Muscle layer of colon (tissue), 2 donors: ENCODE measurements at regions not wholly inside any gene's neighbourhood (a gene's known extent, or its start where the extent isn't known, plus 50 kb on each side); places are given as distances from the start of the nearest gene placed in this dataset.
A peak's percentile ranks its signal among the peaks of the same experiment; 100 is the strongest.

Source experiments
- H3K27ac ChIP-seq: one replicate; pipeline ENCODE4 v1.7.0; 2013; ENCODE audit warnings: low read depth, mild to moderate bottlenecking, low read length, moderate library complexity
- H3K27me3 ChIP-seq, 2 donors: one replicate each; pipeline ENCODE4 v1.7.0; 2013; ENCODE audit warnings: low read length in 2 of 2, mild to moderate bottlenecking in 2 of 2; ENCODE audit not compliant: insufficient read depth in 2 of 2, control insufficient read depth in 1 of 2
- H3K36me3 ChIP-seq: one replicate; pipeline ENCODE4 v1.7.0; 2013; ENCODE audit warnings: mild to moderate bottlenecking, low read length; ENCODE audit not compliant: insufficient read depth
- H3K4me1 ChIP-seq: one replicate; pipeline ENCODE4 v1.7.0; 2013; ENCODE audit warnings: mild to moderate bottlenecking, low read length; ENCODE audit not compliant: insufficient read depth
- H3K4me3 ChIP-seq, 2 donors: one replicate each; pipeline ENCODE4 v1.7.0; 2013; ENCODE audit warnings: low read length in 2 of 2, low read depth in 1 of 2, mild to moderate bottlenecking in 1 of 2, moderate library complexity in 1 of 2
- H3K9ac ChIP-seq: one replicate; pipeline ENCODE4 v1.7.0; 2013; ENCODE audit warnings: low read length
- H3K9me3 ChIP-seq: one replicate; pipeline ENCODE4 v1.7.0; 2013; ENCODE audit warnings: mild to moderate bottlenecking, low read length
- donor health status: abdominal sarcoma.
- donor health status: Adenocarcinoma of cecum.

DNA sequence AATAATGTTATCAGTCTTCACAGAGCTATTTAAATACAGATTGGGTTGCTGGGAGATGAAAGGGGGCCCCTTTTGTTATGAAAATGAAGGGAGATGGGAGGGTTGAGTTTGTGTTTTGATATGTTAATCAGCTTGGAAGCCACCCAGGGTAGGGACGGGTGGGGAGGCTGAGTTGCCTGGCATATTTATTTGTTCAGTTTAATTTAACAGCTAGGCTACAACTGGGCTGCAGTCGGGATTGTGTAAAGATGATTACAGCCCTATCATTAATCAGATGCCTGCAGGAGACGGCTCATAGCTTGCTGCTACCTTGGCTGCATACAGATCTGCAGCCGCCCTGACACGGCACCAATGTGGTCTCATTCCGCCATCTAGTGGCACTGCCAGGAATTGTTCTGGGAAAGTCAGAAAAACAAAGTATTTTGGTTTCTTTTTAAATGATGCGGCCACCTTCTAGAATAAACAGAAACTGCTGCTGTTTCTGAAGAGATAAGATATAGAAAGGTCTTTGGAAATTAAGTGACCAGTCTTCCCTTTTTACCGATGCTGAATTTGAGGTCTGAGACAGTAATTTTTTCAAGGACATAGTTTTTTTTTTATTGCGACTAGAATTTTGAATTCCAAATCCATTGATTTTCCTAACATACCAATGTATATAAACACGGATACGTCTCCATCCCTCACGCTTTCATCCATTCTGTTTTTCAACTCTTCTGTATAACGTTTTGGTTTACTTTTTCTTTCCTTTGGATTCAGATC, 458.0 kb upstream of the ASIC2 start:
- H3K9me3 ChIP-seq = no peaks in the 10 kb centered on the region
- H3K27ac ChIP-seq = no peak overlapping the region
- peaks cover 3 to 7% of the 10 kb centered on the region in 2 donors for H3K27me3 ChIP-seq
- H3K4me3 ChIP-seq = peak overlapping the region in 1 of 2 donors; percentile 19
- no peaks in the 10 kb centered on the region for H3K4me1 ChIP-seq
- peak overlapping the region; percentile 11 for H3K9ac ChIP-seq
- H3K36me3 ChIP-seq = no peaks in the 10 kb centered on the region

DNA sequence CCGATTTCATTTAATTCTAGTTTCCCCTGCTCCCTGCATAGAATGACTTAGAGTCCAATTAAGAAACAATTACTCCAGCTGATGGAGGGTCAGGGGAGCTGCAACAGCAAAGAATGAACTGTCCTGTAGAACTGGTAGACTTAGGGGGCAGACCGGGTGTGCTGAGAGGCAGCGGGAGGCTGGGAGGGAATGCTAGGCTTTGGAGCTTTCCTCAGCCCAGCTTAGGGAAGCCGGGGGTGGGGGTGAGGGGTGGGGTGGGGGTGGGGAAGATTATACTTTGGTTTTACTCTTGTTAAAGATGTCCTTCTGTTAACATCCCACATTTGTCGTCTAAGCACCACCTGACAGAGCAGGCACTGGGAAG, 458.6 kb upstream of the ASIC2 start:
- H3K9ac ChIP-seq = peak overlapping the region; percentile 11
- no peak overlapping the region for H3K27ac ChIP-seq
- H3K4me3 ChIP-seq = peak overlapping the region in 1 of 2 donors; percentile 19
- H3K4me1 ChIP-seq = no peaks in the 10 kb centered on the region
- no peaks in the 10 kb centered on the region for H3K36me3 ChIP-seq
- H3K9me3 ChIP-seq = no peaks in the 10 kb centered on the region
- peaks cover 3 to 7% of the 10 kb centered on the region in 2 donors for H3K27me3 ChIP-seq

DNA sequence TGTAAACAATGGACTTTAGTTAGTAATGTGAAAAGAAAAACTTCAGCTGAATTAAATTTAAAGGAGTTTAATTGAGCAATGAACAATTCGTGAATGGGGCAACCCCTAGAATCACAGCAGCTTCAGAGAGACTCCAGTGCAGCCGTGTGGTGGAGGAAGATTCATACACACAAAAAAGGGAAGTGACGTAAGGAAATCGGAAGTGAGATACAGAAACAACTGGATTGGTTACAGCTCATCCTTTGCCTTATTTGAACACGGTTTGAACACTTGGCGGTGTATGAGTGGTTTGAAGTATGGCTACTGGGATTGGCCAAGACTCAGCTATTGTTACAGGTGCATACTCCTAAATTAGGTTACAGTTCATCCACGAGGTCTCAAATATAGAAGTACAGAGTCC, 460.4 kb upstream of the ASIC2 start:
- Histone ChIP-seq H3K9me3 (no peaks in the 10 kb centered on the region), H3K36me3 (no peaks in the 10 kb centered on the region), H3K4me1 (no peaks in the 10 kb centered on the region), H3K27ac (no peak overlapping the region), H3K4me3 (no peak overlapping the region), H3K27me3 (peaks cover 3 to 7% of the 10 kb centered on the region in 2 donors), H3K9ac (no peak overlapping the region)

DNA sequence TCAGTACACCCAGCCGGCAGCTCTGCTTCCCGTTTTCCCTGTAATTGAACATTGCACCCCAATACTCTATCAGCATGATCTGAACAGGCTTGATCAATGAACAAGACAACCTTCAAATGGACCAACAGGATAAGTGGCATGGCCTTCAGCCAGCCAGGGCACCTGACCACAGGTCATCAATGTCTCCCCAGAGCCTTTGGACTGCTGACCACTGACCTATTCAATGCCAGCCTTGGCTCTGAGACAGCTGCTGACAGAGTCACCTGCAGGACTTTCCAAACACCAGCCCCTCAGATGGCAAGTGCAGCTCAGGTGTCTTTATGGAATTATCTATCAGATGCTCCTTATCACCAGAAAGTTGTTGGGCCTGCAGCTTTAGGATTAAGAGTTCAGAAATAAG, 462.9 kb upstream of the ASIC2 start:
- no peaks in the 10 kb centered on the region for H3K9me3 ChIP-seq
- H3K27ac ChIP-seq = no peak overlapping the region
- H3K27me3 ChIP-seq = peaks cover 0 to 7% of the 10 kb centered on the region in 2 donors
- H3K36me3 ChIP-seq = no peaks in the 10 kb centered on the region
- H3K4me1 ChIP-seq = no peaks in the 10 kb centered on the region
- no peak overlapping the region for H3K4me3 ChIP-seq
- no peak overlapping the region for H3K9ac ChIP-seq

DNA sequence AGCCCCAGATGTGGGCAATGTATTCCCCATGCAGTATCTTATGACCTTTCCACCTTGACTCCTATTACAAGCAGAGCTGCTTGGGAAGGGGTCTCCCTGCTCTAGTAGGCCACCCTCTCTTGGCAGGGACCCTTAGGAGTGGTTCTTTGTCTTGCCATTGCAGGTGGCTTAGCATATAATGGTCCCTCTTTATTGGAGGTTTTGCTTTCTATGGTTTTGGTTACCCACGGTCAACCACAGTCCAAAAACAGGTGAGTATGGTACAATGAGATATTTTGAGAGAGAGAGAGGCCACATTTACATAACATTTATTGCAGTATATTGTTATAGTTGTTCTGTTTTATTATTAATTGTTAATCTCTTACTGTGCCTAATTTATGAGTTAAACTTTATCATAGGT, 472.8 kb upstream of the ASIC2 start:
- no peaks in the 10 kb centered on the region for H3K36me3 ChIP-seq
- H3K9me3 ChIP-seq = no peaks in the 10 kb centered on the region
- no peaks in the 10 kb centered on the region for H3K4me1 ChIP-seq
- H3K27ac ChIP-seq = no peak overlapping the region
- no peak overlapping the region for H3K4me3 ChIP-seq
- no peak overlapping the region for H3K9ac ChIP-seq
- H3K27me3 ChIP-seq = peaks cover 0 to 4% of the 10 kb centered on the region in 2 donors

DNA sequence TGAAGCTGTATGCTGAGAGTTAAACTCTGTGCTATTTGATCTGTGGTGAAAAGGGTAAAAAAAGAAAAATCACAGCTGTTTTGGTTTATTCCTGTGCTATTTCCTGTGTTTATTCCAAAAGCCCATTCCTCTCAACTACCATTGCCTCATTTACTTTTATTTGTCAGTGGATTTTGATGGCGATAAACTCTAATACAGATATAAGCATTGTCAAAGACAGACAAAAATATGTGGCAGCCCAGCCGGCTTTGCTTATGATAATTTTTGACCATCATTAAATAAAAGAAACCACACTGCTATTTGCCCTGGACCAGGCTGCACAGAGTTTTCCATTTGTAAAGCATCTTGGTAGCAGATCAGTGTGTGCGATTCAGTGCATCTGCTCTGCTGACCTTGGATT, 473.6 kb upstream of the ASIC2 start:
- H3K27ac ChIP-seq = no peak overlapping the region
- no peaks in the 10 kb centered on the region for H3K36me3 ChIP-seq
- no peak overlapping the region for H3K4me3 ChIP-seq
- no peaks in the 10 kb centered on the region for H3K9me3 ChIP-seq
- peaks cover 0 to 4% of the 10 kb centered on the region in 2 donors for H3K27me3 ChIP-seq
- no peaks in the 10 kb centered on the region for H3K4me1 ChIP-seq
- no peak overlapping the region for H3K9ac ChIP-seq

DNA sequence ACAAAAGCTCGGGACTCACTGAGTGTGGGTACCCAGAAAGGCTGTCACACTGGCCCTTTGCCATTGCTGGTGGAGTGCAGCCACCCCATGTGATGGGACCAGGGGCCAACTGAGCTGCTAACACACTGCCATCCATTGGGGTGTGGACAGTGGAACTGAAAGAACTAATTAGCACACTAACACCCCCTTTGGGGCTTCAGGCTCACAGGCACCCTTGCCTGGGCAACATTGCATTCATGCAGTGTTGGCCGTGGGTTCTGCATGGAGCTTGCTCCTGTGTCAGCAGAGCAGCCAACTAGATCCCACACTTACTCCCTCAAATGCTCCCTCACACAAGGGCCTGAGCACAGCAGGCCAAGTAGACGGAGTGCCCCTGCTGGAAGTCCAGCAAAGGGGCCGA, 476.0 kb upstream of the ASIC2 start:
- Histone ChIP-seq H3K27ac (no peak overlapping the region), H3K9me3 (no peaks in the 10 kb centered on the region), H3K9ac (no peak overlapping the region), H3K36me3 (no peaks in the 10 kb centered on the region), H3K4me3 (no peak overlapping the region), H3K4me1 (no peaks in the 10 kb centered on the region), H3K27me3 (peaks cover 0 to 4% of the 10 kb centered on the region in 2 donors)

DNA sequence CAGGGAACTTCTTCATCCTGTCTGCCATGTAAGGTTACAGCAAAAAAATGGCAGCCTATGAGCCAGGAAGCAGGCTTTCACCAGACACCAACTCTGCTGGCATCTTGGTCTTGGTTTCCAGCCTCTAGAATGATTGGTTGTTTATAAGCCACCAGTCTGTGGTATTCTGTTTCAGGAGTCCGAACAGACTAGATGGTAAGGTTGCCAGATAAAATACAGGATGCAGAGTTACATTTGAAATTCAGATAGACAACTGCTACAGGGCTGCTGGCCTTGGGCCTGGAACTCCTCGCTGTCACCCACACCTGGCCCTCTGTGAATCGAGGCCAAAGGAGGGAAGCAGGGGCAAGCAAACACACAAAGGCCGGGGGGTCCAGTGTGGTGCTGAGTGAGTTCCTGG, 478.8 kb upstream of the CCL2 start:
- no peak overlapping the region for H3K4me3 ChIP-seq
- H3K4me1 ChIP-seq = no peaks in the 10 kb centered on the region
- H3K36me3 ChIP-seq = no peaks in the 10 kb centered on the region
- no peaks in the 10 kb centered on the region for H3K9me3 ChIP-seq
- no peak overlapping the region for H3K9ac ChIP-seq
- no peaks in the 10 kb centered on the region for H3K27me3 ChIP-seq
- no peak overlapping the region for H3K27ac ChIP-seq

DNA sequence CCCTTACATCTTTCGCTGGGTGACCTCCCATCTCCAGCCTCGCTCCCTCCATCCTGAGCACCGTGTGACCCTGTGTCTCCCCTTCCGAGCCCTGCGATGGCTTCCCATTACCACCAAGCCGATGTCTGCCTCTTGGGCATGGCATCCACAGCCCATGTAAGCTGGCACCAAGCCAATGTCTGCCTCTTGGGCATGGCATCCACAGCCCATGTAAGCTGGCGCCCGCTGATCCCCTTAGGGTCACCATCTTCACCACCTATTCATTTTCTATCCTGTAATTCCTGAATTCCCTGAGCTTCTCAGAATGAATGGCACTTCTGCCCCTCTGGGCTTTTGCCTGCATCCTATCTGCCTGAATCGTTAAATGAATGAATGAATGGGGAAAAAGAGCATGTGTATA, 478.2 kb upstream of the CCL2 start:
- Histone ChIP-seq H3K9ac (no peak overlapping the region), H3K27me3 (no peaks in the 10 kb centered on the region), H3K9me3 (no peaks in the 10 kb centered on the region), H3K4me3 (no peak overlapping the region), H3K4me1 (no peaks in the 10 kb centered on the region), H3K36me3 (no peaks in the 10 kb centered on the region), H3K27ac (no peak overlapping the region)

DNA sequence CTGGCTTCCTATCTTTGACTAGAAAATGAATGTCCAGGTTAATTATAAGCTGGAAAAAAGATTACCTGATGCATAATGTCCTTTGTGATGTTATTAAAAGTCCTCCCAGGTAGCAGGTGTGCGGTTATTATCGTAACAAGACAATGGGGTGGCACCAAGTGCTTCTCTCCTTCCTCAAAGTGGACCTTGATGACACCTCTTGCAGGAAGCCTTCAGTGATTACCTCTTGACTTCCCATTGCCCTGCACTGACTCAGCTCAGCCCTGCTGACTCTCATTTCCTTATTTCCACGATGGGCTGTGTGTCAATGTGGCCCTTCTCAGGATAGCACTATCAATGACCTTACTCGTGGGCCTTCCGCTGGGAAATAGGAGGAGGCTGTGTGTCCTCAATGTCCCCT, 477.4 kb upstream of the CCL2 start:
- H3K4me1 ChIP-seq = no peaks in the 10 kb centered on the region
- H3K9me3 ChIP-seq = no peaks in the 10 kb centered on the region
- H3K27ac ChIP-seq = no peak overlapping the region
- H3K27me3 ChIP-seq = no peaks in the 10 kb centered on the region
- no peak overlapping the region for H3K4me3 ChIP-seq
- no peaks in the 10 kb centered on the region for H3K36me3 ChIP-seq
- H3K9ac ChIP-seq = no peak overlapping the region

DNA sequence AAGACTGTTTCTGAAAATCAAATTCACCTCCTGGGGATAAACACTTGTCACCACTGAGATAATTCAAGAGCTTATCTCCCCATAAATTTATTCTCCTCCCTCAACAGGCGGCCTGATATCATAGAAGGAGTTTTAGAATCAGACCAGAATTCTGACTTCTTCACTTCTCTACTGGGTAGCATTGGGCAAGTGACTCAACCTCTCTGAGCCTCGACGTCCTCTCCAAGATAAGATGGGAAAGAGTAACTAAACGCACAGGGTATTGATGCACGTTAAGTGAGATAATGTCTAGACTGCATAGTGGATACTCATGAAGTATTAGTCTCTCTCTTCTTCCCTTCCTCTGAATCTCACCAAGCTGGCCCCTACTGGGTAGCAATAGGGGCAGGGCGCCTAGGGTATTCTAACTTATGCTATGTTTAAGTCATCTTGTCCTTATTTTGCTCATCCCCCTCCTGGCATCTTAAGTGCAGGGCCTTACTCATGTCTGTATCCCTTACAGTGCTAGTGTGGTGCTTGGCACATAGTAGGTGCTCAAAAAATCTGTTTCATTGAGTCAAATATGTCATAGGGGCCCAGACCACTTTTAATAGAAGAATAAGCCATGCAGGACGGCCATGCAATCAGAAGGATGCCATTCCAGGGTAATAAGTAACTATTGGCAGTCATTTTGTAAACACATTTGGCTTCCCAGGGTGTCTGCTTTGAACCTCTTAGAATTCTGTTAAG, 476.4 kb upstream of the CCL2 start:
- peaks cover 0 to 3% of the 10 kb centered on the region in 2 donors for H3K27me3 ChIP-seq
- H3K4me1 ChIP-seq = no peaks in the 10 kb centered on the region
- no peaks in the 10 kb centered on the region for H3K36me3 ChIP-seq
- H3K4me3 ChIP-seq = no peak overlapping the region
- H3K27ac ChIP-seq = no peak overlapping the region
- H3K9ac ChIP-seq = no peak overlapping the region
- no peaks in the 10 kb centered on the region for H3K9me3 ChIP-seq

DNA sequence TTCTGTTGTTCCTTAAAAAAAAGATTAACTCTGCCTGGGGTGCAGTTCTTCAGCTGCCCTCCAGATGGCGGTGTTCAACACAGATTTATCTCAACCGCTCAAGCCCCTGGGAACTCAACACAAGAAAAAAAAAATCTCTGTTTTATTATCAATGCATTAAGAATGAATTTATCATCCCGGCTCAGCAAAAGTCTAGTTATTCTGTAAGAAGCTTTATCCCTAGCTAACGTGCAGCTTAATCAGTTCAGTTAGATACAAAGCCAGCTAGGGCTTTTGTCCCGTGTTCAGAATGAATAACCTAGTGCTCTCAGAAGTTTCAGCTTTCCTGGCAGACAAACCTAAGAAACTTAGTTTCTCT, 475.9 kb upstream of the CCL2 start:
- Histone ChIP-seq H3K27ac (no peak overlapping the region), H3K36me3 (no peaks in the 10 kb centered on the region), H3K9ac (no peak overlapping the region), H3K9me3 (no peaks in the 10 kb centered on the region), H3K4me1 (no peaks in the 10 kb centered on the region), H3K27me3 (peaks cover 0 to 5% of the 10 kb centered on the region in 2 donors), H3K4me3 (no peak overlapping the region)
